ENCODE measurements at regions not wholly inside any gene's neighbourhood (a gene's known extent, or its start where the extent isn't known, plus 50 kb on each side); places are given as distances from the start of the nearest gene placed in this dataset.

- no peak overlapping the region for H3K4me3 ChIP-seq (ENCODE audit: low read length, poor library complexity, severe bottlenecking)
- no peaks in the 10 kb centered on the region for H3K4me1 ChIP-seq (ENCODE audit: insufficient read depth, low read length, poor library complexity, severe bottlenecking)
- no peaks in the 10 kb centered on the region for H4K20me1 ChIP-seq (ENCODE audit: insufficient read depth, low read length, poor library complexity, severe bottlenecking)
- H3K9ac ChIP-seq (ENCODE audit: low read depth, low read length, poor library complexity, severe bottlenecking): no peak overlapping the region
- no peak overlapping the region for H2AFZ ChIP-seq (ENCODE audit: low read length)
- H3K36me3 ChIP-seq (ENCODE audit: insufficient read depth, low read length): no peaks in the 10 kb centered on the region
- no peaks in the 10 kb centered on the region for H3K79me2 ChIP-seq (ENCODE audit: insufficient read depth, low read length)
- no peaks in the 10 kb centered on the region for H3F3A ChIP-seq (ENCODE audit: low read depth)
- no peak overlapping the region for H3K4me2 ChIP-seq (ENCODE audit: low read depth, low read length, poor library complexity, severe bottlenecking)
- no peaks in the 10 kb centered on the region for H3K27me3 ChIP-seq (ENCODE audit: insufficient read depth, low read length, poor library complexity, severe bottlenecking)
- TF ChIP-seq CTCF (conservative IDR thresholded peaks at IDR 0.05; ENCODE audit: low read length) (no peak), EZH2phosphoT487 (IDR thresholded peaks at IDR 0.05; ENCODE audit: borderline replicate concordance) (no peak)
- no peaks in the 10 kb centered on the region for H3K9me2 ChIP-seq (replicated peaks; ENCODE audit: low read depth, low read length)
- H3K9me3 ChIP-seq (ENCODE audit: insufficient read depth, low read depth, low read length): no peaks in the 10 kb centered on the region
These were observed 139.0 kb upstream of the GDF10 start for GRCh38 chr10:47160967-47161366.

GRCh38 chr10:47161465-47161864, 138.5 kb upstream of the GDF10 start:
- H3K79me2 ChIP-seq (ENCODE audit: insufficient read depth, low read length): no peaks in the 10 kb centered on the region
- no peak overlapping the region for H2AFZ ChIP-seq (ENCODE audit: low read length)
- no peaks in the 10 kb centered on the region for H3K9me2 ChIP-seq (replicated peaks; ENCODE audit: low read depth, low read length)
- no peaks in the 10 kb centered on the region for H3K27me3 ChIP-seq (ENCODE audit: insufficient read depth, low read length, poor library complexity, severe bottlenecking)
- TF ChIP-seq EZH2phosphoT487 (IDR thresholded peaks at IDR 0.05; ENCODE audit: borderline replicate concordance) (no peak), CTCF (conservative IDR thresholded peaks at IDR 0.05; ENCODE audit: low read length) (no peak)
- H3K4me3 ChIP-seq (ENCODE audit: low read length, poor library complexity, severe bottlenecking): no peak overlapping the region
- H3F3A ChIP-seq (ENCODE audit: low read depth): no peaks in the 10 kb centered on the region
- no peaks in the 10 kb centered on the region for H3K36me3 ChIP-seq (ENCODE audit: insufficient read depth, low read length)
- no peaks in the 10 kb centered on the region for H4K20me1 ChIP-seq (ENCODE audit: insufficient read depth, low read length, poor library complexity, severe bottlenecking)
- H3K9ac ChIP-seq (ENCODE audit: low read depth, low read length, poor library complexity, severe bottlenecking): no peak overlapping the region
- H3K4me1 ChIP-seq (ENCODE audit: insufficient read depth, low read length, poor library complexity, severe bottlenecking): no peaks in the 10 kb centered on the region
- no peaks in the 10 kb centered on the region for H3K9me3 ChIP-seq (ENCODE audit: insufficient read depth, low read depth, low read length)
- H3K4me2 ChIP-seq (ENCODE audit: low read depth, low read length, poor library complexity, severe bottlenecking): no peak overlapping the region

GRCh38 chr10:47164126-47164799, 135.7 kb upstream of the GDF10 start:
- H3K27me3 ChIP-seq (ENCODE audit: insufficient read depth, low read length, poor library complexity, severe bottlenecking): no peaks in the 10 kb centered on the region
- H3F3A ChIP-seq (ENCODE audit: low read depth): no peaks in the 10 kb centered on the region
- no peaks in the 10 kb centered on the region for H3K36me3 ChIP-seq (ENCODE audit: insufficient read depth, low read length)
- no peak overlapping the region for H3K4me3 ChIP-seq (ENCODE audit: low read length, poor library complexity, severe bottlenecking)
- H3K9ac ChIP-seq (ENCODE audit: low read depth, low read length, poor library complexity, severe bottlenecking): no peak overlapping the region
- H3K4me1 ChIP-seq (ENCODE audit: insufficient read depth, low read length, poor library complexity, severe bottlenecking): peaks cover 5% of the 10 kb centered on the region
- H2AFZ ChIP-seq (ENCODE audit: low read length): no peak overlapping the region
- H3K4me2 ChIP-seq (ENCODE audit: low read depth, low read length, poor library complexity, severe bottlenecking): no peak overlapping the region
- H3K9me2 ChIP-seq (replicated peaks; ENCODE audit: low read depth, low read length): no peaks in the 10 kb centered on the region
- H4K20me1 ChIP-seq (ENCODE audit: insufficient read depth, low read length, poor library complexity, severe bottlenecking): no peaks in the 10 kb centered on the region
- no peak for TF ChIP-seq CTCF (conservative IDR thresholded peaks at IDR 0.05; ENCODE audit: low read length)
- no peak for TF ChIP-seq EZH2phosphoT487 (IDR thresholded peaks at IDR 0.05; ENCODE audit: borderline replicate concordance)
- H3K9me3 ChIP-seq (ENCODE audit: insufficient read depth, low read depth, low read length): no peaks in the 10 kb centered on the region
- H3K79me2 ChIP-seq (ENCODE audit: insufficient read depth, low read length): no peaks in the 10 kb centered on the region

Data from Loucy (cell line).